Right renal cortex interstitium (tissue), 3 donors: ENCODE measurements at regions not wholly inside any gene's neighbourhood (a gene's known extent, or its start where the extent isn't known, plus 50 kb on each side); places are given as distances from the start of the nearest gene placed in this dataset.

Source experiments
- DNase-seq, 3 donors: peaks; one replicate each; pipeline ENCODE4 v3.0.0-alpha.2; 2013; ENCODE audit warnings: low read depth in 3 of 3, low spot score in 2 of 3

- no peak for DNase-seq
Observed at GRCh38 chr13:82747291-82747690, 1135.0 kb downstream of the SLITRK1 start.

- no peak for DNase-seq
Observed at GRCh38 chr13:82740442-82740841, 1141.8 kb downstream of the SLITRK1 start.

- DNase-seq, result no peak
Observed at GRCh38 chr13:82739881-82740280, 1142.4 kb downstream of the SLITRK1 start.

- no peak for DNase-seq
Observed at GRCh38 chr13:82729401-82729800, 1152.9 kb downstream of the SLITRK1 start.

GRCh38 chr13:82720986-82721385, 1161.3 kb downstream of the SLITRK1 start:
- no peak for DNase-seq

- DNase-seq, result no peak
Observed at GRCh38 chr13:82719987-82720386, 1162.3 kb downstream of the SLITRK1 start.

GRCh38 chr13:82717249-82717648, 1165.0 kb downstream of the SLITRK1 start:
- DNase-seq, result no peak

GRCh38 chr13:82713687-82714405, 1168.4 kb downstream of the SLITRK1 start:
- no peak for DNase-seq

- no peak for DNase-seq
Observed at GRCh38 chr13:82702513-82702912, 1179.8 kb downstream of the SLITRK1 start.

- no peak for DNase-seq
Observed at GRCh38 chr13:82701020-82701419, 1181.3 kb downstream of the SLITRK1 start.

- DNase-seq, result no peak
Observed at GRCh38 chr13:82698941-82699340, 1183.3 kb downstream of the SLITRK1 start.

GRCh38 chr13:82698383-82698782, 1183.9 kb downstream of the SLITRK1 start:
- DNase-seq, result no peak

GRCh38 chr13:82693607-82694006, 1188.7 kb downstream of the SLITRK1 start:
- DNase-seq, result no peak

GRCh38 chr13:82688400-82688994, 1193.8 kb downstream of the SLITRK1 start:
- DNase-seq, result no peak

GRCh38 chr13:82687884-82688283, 1194.4 kb downstream of the SLITRK1 start:
- DNase-seq, result no peak

GRCh38 chr13:82681535-82681934, 1200.7 kb downstream of the SLITRK1 start:
- DNase-seq, result no peak

GRCh38 chr13:82678052-82678451, 1204.2 kb downstream of the SLITRK1 start:
- no peak for DNase-seq

GRCh38 chr13:82675024-82675423, 1207.2 kb downstream of the SLITRK1 start:
- DNase-seq, result no peak

- no peak for DNase-seq
Observed at GRCh38 chr13:82674546-82674945, 1207.7 kb downstream of the SLITRK1 start.

GRCh38 chr13:82672248-82672647, 1210.0 kb downstream of the SLITRK1 start:
- no peak for DNase-seq

GRCh38 chr13:82664183-82664582, 1218.1 kb downstream of the SLITRK1 start:
- DNase-seq, result no peak

GRCh38 chr13:82661126-82661525, 1221.1 kb downstream of the SLITRK1 start:
- no peak for DNase-seq

- no peak for DNase-seq
Observed at GRCh38 chr13:82658811-82659210, 1223.5 kb downstream of the SLITRK1 start.
